Kidney tubule cell (primary cell): ENCODE measurements at regions not wholly inside any gene's neighbourhood (a gene's known extent, or its start where the extent isn't known, plus 50 kb on each side); places are given as distances from the start of the nearest gene placed in this dataset.
"Not testable (repeated sequence)": the region's sequence is repeated elsewhere in the genome, so short reads cannot be mapped to it uniquely, and the experiment has no call there.

Source experiments
- DNase-seq: peaks from one replicate; pipeline ENCODE4 v3.0.0-alpha.2; 2018; ENCODE audit warnings: low spot score

GRCh38 chr6:47407300-47408281, 70.0 kb upstream of the CD2AP start:
- peak; percentile 97 for DNase-seq

GRCh38 chr6:47413752-47414422, 63.7 kb upstream of the CD2AP start:
- DNase-seq = peak; percentile 82

GRCh38 chr6:47414423-47415167, 63.0 kb upstream of the CD2AP start:
- DNase-seq = peak; percentile 71

GRCh38 chr6:47416396-47417345, 60.9 kb upstream of the CD2AP start:
- DNase-seq = no peak

GRCh38 chr6:47419621-47420020, 58.0 kb upstream of the CD2AP start:
- DNase-seq = peak; percentile 95

- peak; percentile 71 for DNase-seq
Observed at GRCh38 chr6:47420394-47421371, 56.9 kb upstream of the CD2AP start.

- DNase-seq = no peak
Observed at GRCh38 chr6:47423079-47423478, 54.5 kb upstream of the CD2AP start.

- DNase-seq = no peak
Observed at GRCh38 chr6:47424436-47424836, 53.2 kb upstream of the CD2AP start.

GRCh38 chr6:47425724-47426123, 51.9 kb upstream of the CD2AP start:
- DNase-seq = not testable (repeated sequence)

- peak; percentile 5 for DNase-seq
Observed at GRCh38 chr6:47426524-47427302, 50.9 kb upstream of the CD2AP start.

- DNase-seq = no peak
Observed at GRCh38 chr6:47427680-47428079, 49.9 kb upstream of the CD2AP start.
